GM23338 (cell line): ENCODE measurements at regions not wholly inside any gene's neighbourhood (a gene's known extent, or its start where the extent isn't known, plus 50 kb on each side); places are given as distances from the start of the nearest gene placed in this dataset.

Experiments used
- EZH2 ChIP-seq: fragments of 200-600 bp; sonication (generic); IDR thresholded peaks from one replicate; pipeline ENCODE4 v1.8.0; 2017; ENCODE audit warnings: antibody characterized with exemption, mild to moderate bottlenecking, low read depth; ENCODE audit not compliant: unreplicated experiment
- TF ChIP-seq, protein P1 (sequence below), 2 experiments: fragments of 200-600 bp in 1 of 2; sonication (generic) in 1 of 2; conservative IDR thresholded peaks; 2 replicates each; pipeline versions ENCODE4 v1.5.1 to v1.6.1; 2016 to 2017; ENCODE audit warnings: antibody characterized with exemption in 2 of 2, low read depth in 2 of 2, mild to moderate bottlenecking in 2 of 2, moderate library complexity in 1 of 2
- TF ChIP-seq, protein P2 (sequence below): IDR thresholded peaks from 2 replicates; pipeline ENCODE4 v1.6.1; 2016; ENCODE audit warnings: antibody characterized with exemption
- TF ChIP-seq, protein P3 (sequence below): fragments of 250-450 bp; sonication (Bioruptor Pico); IDR thresholded peaks from 2 replicates; pipeline ENCODE4 v1.5.0; 2020; ENCODE audit warnings: mild to moderate bottlenecking, moderate library complexity

DNA sequence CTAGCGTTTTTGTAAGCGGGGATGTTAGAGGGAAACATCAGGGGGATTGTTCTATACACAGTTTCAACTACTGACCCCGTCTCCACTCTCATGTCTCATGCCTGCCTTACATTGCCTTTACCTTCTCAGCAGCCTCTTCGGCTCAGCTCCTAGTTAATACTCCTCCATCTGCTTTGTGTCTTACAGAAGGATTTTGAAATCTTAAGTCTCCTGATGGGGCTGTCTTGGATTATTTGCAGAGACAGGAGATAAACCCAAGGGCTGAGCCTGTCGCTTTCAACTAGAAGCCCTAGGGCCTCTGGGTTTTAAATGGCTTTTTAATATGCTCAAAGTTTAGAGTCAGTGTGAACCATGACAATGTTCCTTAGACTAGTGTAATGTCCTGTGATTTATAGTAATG is 161.5 kb downstream of the CARTPT start (continued):
- TF ChIP-seq, protein P1, sequence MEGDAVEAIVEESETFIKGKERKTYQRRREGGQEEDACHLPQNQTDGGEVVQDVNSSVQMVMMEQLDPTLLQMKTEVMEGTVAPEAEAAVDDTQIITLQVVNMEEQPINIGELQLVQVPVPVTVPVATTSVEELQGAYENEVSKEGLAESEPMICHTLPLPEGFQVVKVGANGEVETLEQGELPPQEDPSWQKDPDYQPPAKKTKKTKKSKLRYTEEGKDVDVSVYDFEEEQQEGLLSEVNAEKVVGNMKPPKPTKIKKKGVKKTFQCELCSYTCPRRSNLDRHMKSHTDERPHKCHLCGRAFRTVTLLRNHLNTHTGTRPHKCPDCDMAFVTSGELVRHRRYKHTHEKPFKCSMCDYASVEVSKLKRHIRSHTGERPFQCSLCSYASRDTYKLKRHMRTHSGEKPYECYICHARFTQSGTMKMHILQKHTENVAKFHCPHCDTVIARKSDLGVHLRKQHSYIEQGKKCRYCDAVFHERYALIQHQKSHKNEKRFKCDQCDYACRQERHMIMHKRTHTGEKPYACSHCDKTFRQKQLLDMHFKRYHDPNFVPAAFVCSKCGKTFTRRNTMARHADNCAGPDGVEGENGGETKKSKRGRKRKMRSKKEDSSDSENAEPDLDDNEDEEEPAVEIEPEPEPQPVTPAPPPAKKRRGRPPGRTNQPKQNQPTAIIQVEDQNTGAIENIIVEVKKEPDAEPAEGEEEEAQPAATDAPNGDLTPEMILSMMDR (conservative IDR thresholded peaks at IDR 0.05; ENCODE audit: low read depth in 2 of 2): no peak
- TF ChIP-seq, protein P2, sequence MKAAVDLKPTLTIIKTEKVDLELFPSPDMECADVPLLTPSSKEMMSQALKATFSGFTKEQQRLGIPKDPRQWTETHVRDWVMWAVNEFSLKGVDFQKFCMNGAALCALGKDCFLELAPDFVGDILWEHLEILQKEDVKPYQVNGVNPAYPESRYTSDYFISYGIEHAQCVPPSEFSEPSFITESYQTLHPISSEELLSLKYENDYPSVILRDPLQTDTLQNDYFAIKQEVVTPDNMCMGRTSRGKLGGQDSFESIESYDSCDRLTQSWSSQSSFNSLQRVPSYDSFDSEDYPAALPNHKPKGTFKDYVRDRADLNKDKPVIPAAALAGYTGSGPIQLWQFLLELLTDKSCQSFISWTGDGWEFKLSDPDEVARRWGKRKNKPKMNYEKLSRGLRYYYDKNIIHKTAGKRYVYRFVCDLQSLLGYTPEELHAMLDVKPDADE: no peak
- TF ChIP-seq, protein P3, sequence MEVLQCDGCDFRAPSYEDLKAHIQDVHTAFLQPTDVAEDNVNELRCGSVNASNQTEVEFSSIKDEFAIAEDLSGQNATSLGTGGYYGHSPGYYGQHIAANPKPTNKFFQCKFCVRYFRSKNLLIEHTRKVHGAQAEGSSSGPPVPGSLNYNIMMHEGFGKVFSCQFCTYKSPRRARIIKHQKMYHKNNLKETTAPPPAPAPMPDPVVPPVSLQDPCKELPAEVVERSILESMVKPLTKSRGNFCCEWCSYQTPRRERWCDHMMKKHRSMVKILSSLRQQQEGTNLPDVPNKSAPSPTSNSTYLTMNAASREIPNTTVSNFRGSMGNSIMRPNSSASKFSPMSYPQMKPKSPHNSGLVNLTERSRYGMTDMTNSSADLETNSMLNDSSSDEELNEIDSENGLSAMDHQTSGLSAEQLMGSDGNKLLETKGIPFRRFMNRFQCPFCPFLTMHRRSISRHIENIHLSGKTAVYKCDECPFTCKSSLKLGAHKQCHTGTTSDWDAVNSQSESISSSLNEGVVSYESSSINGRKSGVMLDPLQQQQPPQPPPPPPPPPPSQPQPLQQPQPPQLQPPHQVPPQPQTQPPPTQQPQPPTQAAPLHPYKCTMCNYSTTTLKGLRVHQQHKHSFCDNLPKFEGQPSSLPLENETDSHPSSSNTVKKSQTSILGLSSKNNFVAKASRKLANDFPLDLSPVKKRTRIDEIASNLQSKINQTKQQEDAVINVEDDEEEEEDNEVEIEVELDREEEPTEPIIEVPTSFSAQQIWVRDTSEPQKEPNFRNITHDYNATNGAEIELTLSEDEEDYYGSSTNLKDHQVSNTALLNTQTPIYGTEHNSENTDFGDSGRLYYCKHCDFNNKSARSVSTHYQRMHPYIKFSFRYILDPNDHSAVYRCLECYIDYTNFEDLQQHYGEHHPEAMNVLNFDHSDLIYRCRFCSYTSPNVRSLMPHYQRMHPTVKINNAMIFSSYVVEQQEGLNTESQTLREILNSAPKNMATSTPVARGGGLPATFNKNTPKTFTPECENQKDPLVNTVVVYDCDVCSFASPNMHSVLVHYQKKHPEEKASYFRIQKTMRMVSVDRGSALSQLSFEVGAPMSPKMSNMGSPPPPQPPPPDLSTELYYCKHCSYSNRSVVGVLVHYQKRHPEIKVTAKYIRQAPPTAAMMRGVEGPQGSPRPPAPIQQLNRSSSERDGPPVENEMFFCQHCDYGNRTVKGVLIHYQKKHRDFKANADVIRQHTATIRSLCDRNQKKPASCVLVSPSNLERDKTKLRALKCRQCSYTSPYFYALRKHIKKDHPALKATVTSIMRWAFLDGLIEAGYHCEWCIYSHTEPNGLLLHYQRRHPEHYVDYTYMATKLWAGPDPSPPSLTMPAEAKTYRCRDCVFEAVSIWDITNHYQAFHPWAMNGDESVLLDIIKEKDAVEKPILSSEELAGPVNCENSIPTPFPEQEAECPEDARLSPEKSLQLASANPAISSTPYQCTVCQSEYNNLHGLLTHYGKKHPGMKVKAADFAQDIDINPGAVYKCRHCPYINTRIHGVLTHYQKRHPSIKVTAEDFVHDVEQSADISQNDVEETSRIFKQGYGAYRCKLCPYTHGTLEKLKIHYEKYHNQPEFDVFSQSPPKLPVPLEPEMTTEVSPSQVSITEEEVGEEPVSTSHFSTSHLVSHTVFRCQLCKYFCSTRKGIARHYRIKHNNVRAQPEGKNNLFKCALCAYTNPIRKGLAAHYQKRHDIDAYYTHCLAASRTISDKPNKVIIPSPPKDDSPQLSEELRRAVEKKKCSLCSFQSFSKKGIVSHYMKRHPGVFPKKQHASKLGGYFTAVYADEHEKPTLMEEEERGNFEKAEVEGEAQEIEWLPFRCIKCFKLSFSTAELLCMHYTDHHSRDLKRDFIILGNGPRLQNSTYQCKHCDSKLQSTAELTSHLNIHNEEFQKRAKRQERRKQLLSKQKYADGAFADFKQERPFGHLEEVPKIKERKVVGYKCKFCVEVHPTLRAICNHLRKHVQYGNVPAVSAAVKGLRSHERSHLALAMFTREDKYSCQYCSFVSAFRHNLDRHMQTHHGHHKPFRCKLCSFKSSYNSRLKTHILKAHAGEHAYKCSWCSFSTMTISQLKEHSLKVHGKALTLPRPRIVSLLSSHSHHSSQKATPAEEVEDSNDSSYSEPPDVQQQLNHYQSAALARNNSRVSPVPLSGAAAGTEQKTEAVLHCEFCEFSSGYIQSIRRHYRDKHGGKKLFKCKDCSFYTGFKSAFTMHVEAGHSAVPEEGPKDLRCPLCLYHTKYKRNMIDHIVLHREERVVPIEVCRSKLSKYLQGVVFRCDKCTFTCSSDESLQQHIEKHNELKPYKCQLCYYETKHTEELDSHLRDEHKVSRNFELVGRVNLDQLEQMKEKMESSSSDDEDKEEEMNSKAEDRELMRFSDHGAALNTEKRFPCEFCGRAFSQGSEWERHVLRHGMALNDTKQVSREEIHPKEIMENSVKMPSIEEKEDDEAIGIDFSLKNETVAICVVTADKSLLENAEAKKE (CRISPR knock-in tag): no peak
- TF ChIP-seq EZH2: no peak
